ENCODE measurements at regions not wholly inside any gene's neighbourhood (a gene's known extent, or its start where the extent isn't known, plus 50 kb on each side); places are given as distances from the start of the nearest gene placed in this dataset.

- no peaks in the 10 kb centered on the region for H3K9me3 ChIP-seq
- no peaks in the 10 kb centered on the region for H3K36me3 ChIP-seq
- TF ChIP-seq POLR2A (IDR thresholded peaks at IDR 0.05) (no peak), CTCF (IDR thresholded peaks at IDR 0.05) (no peak)
- H3K4me1 ChIP-seq = no peaks in the 10 kb centered on the region
- no peaks in the 10 kb centered on the region for H3K27me3 ChIP-seq
- no peak for DNase-seq
- H3K4me3 ChIP-seq = no peak overlapping the region
- H3K27ac ChIP-seq = no peak overlapping the region
- intact Hi-C loops (cut with DNase I; ENCODE audit: low total_unique reads) = no loop called here
Observed at GRCh38 chr5:10069637-10070313, 179.9 kb downstream of the ATPSCKMT start.

GRCh38 chr5:10065428-10066000, 184.2 kb downstream of the ATPSCKMT start:
- no peaks in the 10 kb centered on the region for H3K9me3 ChIP-seq
- no peaks in the 10 kb centered on the region for H3K4me1 ChIP-seq
- TF ChIP-seq POLR2A (IDR thresholded peaks at IDR 0.05) = no peak
- no peak for TF ChIP-seq CTCF (IDR thresholded peaks at IDR 0.05)
- H3K36me3 ChIP-seq = no peaks in the 10 kb centered on the region
- no peak for DNase-seq
- no peaks in the 10 kb centered on the region for H3K27me3 ChIP-seq
- intact Hi-C loops (cut with DNase I; ENCODE audit: low total_unique reads) = no loop called here
- no peak overlapping the region for H3K27ac ChIP-seq
- H3K4me3 ChIP-seq = no peak overlapping the region

- TF ChIP-seq POLR2A (IDR thresholded peaks at IDR 0.05) (no peak), CTCF (IDR thresholded peaks at IDR 0.05) (no peak)
Observed at GRCh38 chr5:10064546-10065195, 185.0 kb downstream of the ATPSCKMT start.

GRCh38 chr5:10063997-10064396, 185.7 kb downstream of the ATPSCKMT start:
- intact Hi-C loops (cut with DNase I; ENCODE audit: low total_unique reads) = no loop called here
- no peak overlapping the region for H3K27ac ChIP-seq
- no peak overlapping the region for H3K4me3 ChIP-seq
- no peaks in the 10 kb centered on the region for H3K9me3 ChIP-seq
- no peak for DNase-seq
- no peaks in the 10 kb centered on the region for H3K36me3 ChIP-seq
- H3K27me3 ChIP-seq = no peaks in the 10 kb centered on the region
- TF ChIP-seq CTCF (IDR thresholded peaks at IDR 0.05) (no peak), POLR2A (IDR thresholded peaks at IDR 0.05) (no peak)
- H3K4me1 ChIP-seq = no peaks in the 10 kb centered on the region

More at GRCh38 chr5:10064546-10065195, 185.0 kb downstream of the ATPSCKMT start:
- intact Hi-C loops (cut with DNase I; ENCODE audit: low total_unique reads) = no loop called here
- Histone ChIP-seq H3K4me3 (no peak overlapping the region), H3K9me3 (no peaks in the 10 kb centered on the region), H3K27ac (no peak overlapping the region), H3K27me3 (no peaks in the 10 kb centered on the region), H3K36me3 (no peaks in the 10 kb centered on the region), H3K4me1 (no peaks in the 10 kb centered on the region)
- no peak for DNase-seq

GRCh38 chr5:10059980-10060379, 189.7 kb downstream of the ATPSCKMT start:
- Histone ChIP-seq H3K36me3 (no peaks in the 10 kb centered on the region), H3K27me3 (no peaks in the 10 kb centered on the region), H3K4me3 (no peak overlapping the region), H3K9me3 (no peaks in the 10 kb centered on the region), H3K4me1 (no peaks in the 10 kb centered on the region), H3K27ac (no peak overlapping the region)
- DNase-seq = no peak
- intact Hi-C loops (cut with DNase I; ENCODE audit: low total_unique reads) = no loop called here
- TF ChIP-seq CTCF (IDR thresholded peaks at IDR 0.05) (no peak), POLR2A (IDR thresholded peaks at IDR 0.05) (no peak)

Data from uterus (tissue), 3 donors.